Sigmoid colon (tissue), 4 donors: ENCODE measurements at regions not wholly inside any gene's neighbourhood (a gene's known extent, or its start where the extent isn't known, plus 50 kb on each side); places are given as distances from the start of the nearest gene placed in this dataset.

Experiments used
- CTCF ChIP-seq, 4 experiments: fragments of 450-650 bp in 3 of 4; fragments of 200-600 bp in 1 of 4; IDR thresholded peaks; one replicate each; pipeline ENCODE4 v1.5.1; 2016 to 2019; ENCODE audit warnings: antibody characterized with exemption in 4 of 4, mild to moderate bottlenecking in 3 of 4, moderate library complexity in 2 of 4
- POLR2A ChIP-seq, 2 donors: fragments of 450-650 bp; IDR thresholded peaks; one replicate each; pipeline ENCODE4 v1.6.1; 2016; ENCODE audit warnings: antibody characterized with exemption in 2 of 2, mild to moderate bottlenecking in 2 of 2, moderate library complexity in 2 of 2
- POLR2AphosphoS5 ChIP-seq, 4 donors: sonication (generic); formaldehyde crosslinking; IDR thresholded peaks; one replicate each; pipeline ENCODE4 v1.6.1; 2017; ENCODE audit warnings: antibody characterized with exemption in 4 of 4

GRCh38 chr16:85164431-85164830, 52.2 kb upstream of the CIBAR2 start:
- TF ChIP-seq CTCF (IDR thresholded peaks at IDR 0.05) (no peak), POLR2AphosphoS5 (IDR thresholded peaks at IDR 0.05) (no peak), POLR2A (IDR thresholded peaks at IDR 0.05) (no peak)
